BE2C (cell line): ENCODE measurements at regions not wholly inside any gene's neighbourhood (a gene's known extent, or its start where the extent isn't known, plus 50 kb on each side); places are given as distances from the start of the nearest gene placed in this dataset.
"Not testable (repeated sequence)": the region's sequence is repeated elsewhere in the genome, so short reads cannot be mapped to it uniquely, and the experiment has no call there.

Experiments
- DNase-seq: peaks from one replicate; pipeline ENCODE4 v3.0.0-alpha.2; 2020
- H3K27me3 ChIP-seq: fragments of 250-450 bp; sonication (Bioruptor Pico); 2 replicates; pipeline ENCODE4 v1.5.1; 2020; ENCODE audit warnings: mild to moderate bottlenecking
- H3K36me3 ChIP-seq: fragments of 250-450 bp; sonication (Bioruptor Pico); 2 replicates; pipeline ENCODE4 v1.5.1; 2020; ENCODE audit warnings: mild to moderate bottlenecking
- H3K4me1 ChIP-seq: fragments of 250-450 bp; sonication (Bioruptor Pico); 2 replicates; pipeline ENCODE4 v1.5.1; 2020
- H3K4me3 ChIP-seq: 2 replicates; pipeline ENCODE4 v1.5.1; 2011; ENCODE audit warnings: low read depth, low read length
- H3K9me3 ChIP-seq: fragments of 250-450 bp; sonication (Bioruptor Pico); 2 replicates; pipeline ENCODE4 v1.5.1; 2020
- CTCF ChIP-seq: IDR thresholded peaks from 2 replicates; pipeline ENCODE4 v1.5.1; 2012; ENCODE audit warnings: mild to moderate bottlenecking, low read depth, low read length

DNA sequence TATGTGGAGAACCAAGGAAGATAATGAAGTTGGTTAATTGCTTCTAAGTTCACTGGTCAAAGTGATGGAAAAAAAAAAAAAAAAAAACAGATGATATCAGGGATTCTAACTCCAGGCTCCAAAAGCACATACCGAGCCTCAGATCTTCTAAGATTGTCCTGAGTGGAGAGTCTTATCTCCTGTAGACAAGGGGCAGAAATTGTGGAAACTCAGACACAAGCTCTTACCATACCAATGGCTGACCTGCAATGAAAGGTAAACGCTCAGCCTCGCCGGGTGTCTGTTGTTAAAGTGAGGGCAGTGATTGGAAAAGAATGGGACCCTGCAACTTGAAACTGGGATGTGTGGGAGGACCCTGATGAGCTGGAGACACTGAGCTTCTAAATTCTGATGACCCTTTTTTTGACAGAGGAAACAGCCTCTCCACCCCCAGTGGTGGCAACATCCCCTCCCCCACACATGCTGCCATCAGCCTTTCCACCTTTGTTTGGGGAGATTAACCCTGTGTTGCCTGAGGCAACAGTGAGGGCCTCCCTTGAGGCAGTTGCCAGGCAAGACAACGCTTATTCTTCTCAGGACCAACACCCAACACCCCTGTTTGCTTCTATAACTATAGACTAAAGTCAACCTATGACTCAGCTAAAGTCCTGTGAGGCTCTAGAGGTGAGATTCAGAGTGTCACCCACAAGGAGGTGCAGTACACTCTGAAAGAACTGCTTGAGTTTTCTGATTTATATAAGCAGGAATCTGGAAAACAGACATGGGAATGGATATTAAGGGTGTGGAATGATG, 154.0 kb downstream of the THBS2 start:
- H3K4me1 ChIP-seq, result no peaks in the 10 kb centered on the region
- no peak for TF ChIP-seq CTCF
- no peaks in the 10 kb centered on the region for H3K36me3 ChIP-seq
- DNase-seq, result no peak
- no peak overlapping the region for H3K4me3 ChIP-seq
- H3K9me3 ChIP-seq, result no peaks in the 10 kb centered on the region
- H3K27me3 ChIP-seq, result no peaks in the 10 kb centered on the region

DNA sequence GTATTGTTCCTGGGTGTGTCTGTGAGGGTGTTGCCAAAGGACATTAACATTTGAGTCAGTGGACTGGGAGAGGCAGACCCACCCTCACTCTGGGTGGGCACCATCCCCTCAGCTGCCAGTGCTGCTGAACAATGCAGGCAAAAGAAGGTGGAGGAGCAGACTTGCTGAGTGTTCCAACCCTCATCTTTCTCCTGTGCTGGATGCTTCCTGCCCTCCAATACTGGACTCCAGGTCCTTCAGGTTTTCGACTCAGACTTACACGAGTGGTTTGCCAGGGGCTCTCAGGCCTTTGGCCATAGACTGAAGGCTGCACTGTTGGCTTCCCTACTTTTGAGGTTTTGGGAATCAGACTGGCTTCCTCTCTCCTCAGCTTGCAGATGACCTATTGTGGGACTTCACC, 155.0 kb downstream of the THBS2 start:
- H3K4me3 ChIP-seq, DNase-seq, H3K4me1 ChIP-seq, H3K27me3 ChIP-seq, H3K36me3 ChIP-seq, H3K9me3 ChIP-seq: not testable (repeated sequence)

GRCh38 chr6:169098116-169098515, 155.5 kb downstream of the THBS2 start:
- no peak overlapping the region for H3K4me3 ChIP-seq
- DNase-seq, result no peak
- no peak for TF ChIP-seq CTCF
- H3K4me1 ChIP-seq, result no peaks in the 10 kb centered on the region
- H3K9me3 ChIP-seq, result no peaks in the 10 kb centered on the region
- H3K27me3 ChIP-seq, result no peaks in the 10 kb centered on the region
- no peaks in the 10 kb centered on the region for H3K36me3 ChIP-seq

GRCh38 chr6:169097381-169097959, 156.2 kb downstream of the THBS2 start:
- no peaks in the 10 kb centered on the region for H3K9me3 ChIP-seq
- TF ChIP-seq CTCF, result no peak
- no peak for DNase-seq
- H3K4me1 ChIP-seq, result no peaks in the 10 kb centered on the region
- no peaks in the 10 kb centered on the region for H3K36me3 ChIP-seq
- no peaks in the 10 kb centered on the region for H3K27me3 ChIP-seq
- H3K4me3 ChIP-seq, result no peak overlapping the region

DNA sequence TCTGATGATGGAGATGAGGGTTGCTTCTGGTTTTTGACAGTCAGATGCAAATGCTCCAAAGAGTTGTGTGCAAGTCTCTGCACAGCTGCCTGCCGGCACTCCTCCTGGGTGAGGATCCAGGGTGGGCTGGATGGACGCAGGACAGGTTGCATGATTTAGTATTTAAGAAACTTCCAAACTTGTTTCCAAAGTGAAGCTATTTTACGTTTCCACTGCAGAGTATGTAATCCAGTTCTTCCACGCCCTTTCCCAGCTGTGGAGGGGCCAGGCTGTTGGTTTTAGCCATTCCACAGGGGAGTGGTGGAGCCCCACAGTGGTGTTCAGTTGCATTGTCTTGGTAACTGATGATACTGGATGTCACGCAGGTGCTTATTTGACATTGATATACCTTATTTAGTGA, 157.3 kb downstream of the THBS2 start:
- Histone ChIP-seq H3K4me3 (no peak overlapping the region), H3K4me1 (no peaks in the 10 kb centered on the region), H3K9me3 (no peaks in the 10 kb centered on the region), H3K36me3 (no peaks in the 10 kb centered on the region), H3K27me3 (no peaks in the 10 kb centered on the region)
- no peak for TF ChIP-seq CTCF
- no peak for DNase-seq

- Histone ChIP-seq H3K4me1 (no peaks in the 10 kb centered on the region), H3K9me3 (peaks cover 4% of the 10 kb centered on the region), H3K4me3 (no peak overlapping the region), H3K36me3 (no peaks in the 10 kb centered on the region), H3K27me3 (no peaks in the 10 kb centered on the region)
- TF ChIP-seq CTCF, result no peak
- DNase-seq, result no peak
Measured at GRCh38 chr6:169095153-169095552, 158.5 kb downstream of the THBS2 start.
